ENCODE measurements at regions not wholly inside any gene's neighbourhood (a gene's known extent, or its start where the extent isn't known, plus 50 kb on each side); places are given as distances from the start of the nearest gene placed in this dataset.

- Histone ChIP-seq H2AFZ (ENCODE audit: low read length) (no peak overlapping the region), H3K27ac (ENCODE audit: low read length) (no peak overlapping the region), H3K9me2 (replicated peaks; ENCODE audit: insufficient read depth, low read length) (no peaks in the 10 kb centered on the region), H3K79me2 (ENCODE audit: low read length) (no peaks in the 10 kb centered on the region), H3K4me2 (ENCODE audit: low read depth, low read length, poor library complexity, severe bottlenecking) (no peak overlapping the region), H3K36me3 (ENCODE audit: insufficient read depth, low read length) (no peaks in the 10 kb centered on the region), H4K20me1 (ENCODE audit: insufficient read depth, low read depth, low read length) (no peaks in the 10 kb centered on the region), H3K4me1 (ENCODE audit: low read length) (no peaks in the 10 kb centered on the region), H3K9me3 (ENCODE audit: low read length) (0 out of 2 replicates have a peak, but pooled peaks cover under 1% of the 10 kb centered on the region), H3K9ac (ENCODE audit: low read length) (no peak overlapping the region), H3K27me3 (ENCODE audit: low read length) (no peaks in the 10 kb centered on the region; the same call in 1 of the 2 replicates), H3K4me3 (ENCODE audit: low read length) (no peak overlapping the region)
- peak; percentile 19 for DNase-seq
Observed at GRCh38 chr7:157061979-157062378, 51.5 kb upstream of the MNX1 start.

DNA sequence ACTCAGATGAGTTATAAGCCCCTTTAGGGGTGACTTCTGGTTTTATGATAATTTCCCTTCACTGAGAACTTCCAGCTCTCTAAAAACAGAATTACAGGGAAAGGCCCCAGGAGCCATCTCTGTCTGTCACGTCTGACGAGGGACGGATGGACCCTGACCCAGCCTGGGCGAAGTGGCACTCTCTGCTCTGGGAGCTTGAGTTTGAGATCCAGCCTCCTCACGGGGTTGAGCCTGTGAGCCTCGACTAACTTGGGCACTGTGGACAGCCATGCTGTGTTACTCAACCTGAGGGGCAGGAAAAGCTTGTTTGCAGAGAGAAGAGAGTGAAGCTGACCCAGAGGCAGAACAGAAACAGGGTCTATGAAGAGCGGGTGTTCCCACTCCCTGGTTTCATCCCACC lies 54.6 kb upstream of the MNX1 start:
- Histone ChIP-seq H3K4me3 (ENCODE audit: low read length) (no peak overlapping the region), H3K4me2 (ENCODE audit: low read depth, low read length, poor library complexity, severe bottlenecking) (no peak overlapping the region), H4K20me1 (ENCODE audit: insufficient read depth, low read depth, low read length) (no peaks in the 10 kb centered on the region), H3K4me1 (ENCODE audit: low read length) (no peaks in the 10 kb centered on the region), H3K79me2 (ENCODE audit: low read length) (no peaks in the 10 kb centered on the region), H3K9me3 (ENCODE audit: low read length) (0 out of 2 replicates have a peak, but pooled peaks cover 3% of the 10 kb centered on the region), H3K36me3 (ENCODE audit: insufficient read depth, low read length) (no peaks in the 10 kb centered on the region), H3K9me2 (replicated peaks; ENCODE audit: insufficient read depth, low read length) (no peaks in the 10 kb centered on the region), H3K9ac (ENCODE audit: low read length) (no peak overlapping the region), H3K27me3 (ENCODE audit: low read length) (no peaks in the 10 kb centered on the region; the same call in 1 of the 2 replicates), H3K27ac (ENCODE audit: low read length) (no peak overlapping the region), H2AFZ (ENCODE audit: low read length) (no peak overlapping the region)
- no peak for DNase-seq

- Histone ChIP-seq H3K9me3 (ENCODE audit: low read length) (no peaks in the 10 kb centered on the region), H3K4me2 (ENCODE audit: low read depth, low read length, poor library complexity, severe bottlenecking) (no peak overlapping the region), H3K27ac (ENCODE audit: low read length) (no peak overlapping the region), H3K4me1 (ENCODE audit: low read length) (no peaks in the 10 kb centered on the region), H3K27me3 (ENCODE audit: low read length) (peaks cover 5% of the 10 kb centered on the region; the same call in 1 of the 2 replicates), H3K9ac (ENCODE audit: low read length) (no peak overlapping the region), H3K36me3 (ENCODE audit: insufficient read depth, low read length) (no peaks in the 10 kb centered on the region), H3K79me2 (ENCODE audit: low read length) (no peaks in the 10 kb centered on the region), H3K9me2 (replicated peaks; ENCODE audit: insufficient read depth, low read length) (no peaks in the 10 kb centered on the region), H2AFZ (ENCODE audit: low read length) (no peak overlapping the region), H4K20me1 (ENCODE audit: insufficient read depth, low read depth, low read length) (no peaks in the 10 kb centered on the region), H3K4me3 (ENCODE audit: low read length) (no peak overlapping the region)
- no peak for DNase-seq
Observed at GRCh38 chr7:157072361-157072760, 61.9 kb upstream of the MNX1 start.

- Histone ChIP-seq H3K9me2 (replicated peaks; ENCODE audit: insufficient read depth, low read length) (no peaks in the 10 kb centered on the region), H3K4me1 (ENCODE audit: low read length) (no peaks in the 10 kb centered on the region), H3K79me2 (ENCODE audit: low read length) (no peaks in the 10 kb centered on the region), H3K4me3 (ENCODE audit: low read length) (no peak overlapping the region), H3K9me3 (ENCODE audit: low read length) (no peaks in the 10 kb centered on the region), H4K20me1 (ENCODE audit: insufficient read depth, low read depth, low read length) (no peaks in the 10 kb centered on the region), H3K27me3 (ENCODE audit: low read length) (peaks cover 5% of the 10 kb centered on the region; the same call in 1 of the 2 replicates), H2AFZ (ENCODE audit: low read length) (no peak overlapping the region), H3K9ac (ENCODE audit: low read length) (no peak overlapping the region), H3K36me3 (ENCODE audit: insufficient read depth, low read length) (no peaks in the 10 kb centered on the region), H3K4me2 (ENCODE audit: low read depth, low read length, poor library complexity, severe bottlenecking) (no peak overlapping the region), H3K27ac (ENCODE audit: low read length) (no peak overlapping the region)
- DNase-seq: peak; percentile 24
Observed at GRCh38 chr7:157073335-157073734, 62.9 kb upstream of the MNX1 start.

DNA sequence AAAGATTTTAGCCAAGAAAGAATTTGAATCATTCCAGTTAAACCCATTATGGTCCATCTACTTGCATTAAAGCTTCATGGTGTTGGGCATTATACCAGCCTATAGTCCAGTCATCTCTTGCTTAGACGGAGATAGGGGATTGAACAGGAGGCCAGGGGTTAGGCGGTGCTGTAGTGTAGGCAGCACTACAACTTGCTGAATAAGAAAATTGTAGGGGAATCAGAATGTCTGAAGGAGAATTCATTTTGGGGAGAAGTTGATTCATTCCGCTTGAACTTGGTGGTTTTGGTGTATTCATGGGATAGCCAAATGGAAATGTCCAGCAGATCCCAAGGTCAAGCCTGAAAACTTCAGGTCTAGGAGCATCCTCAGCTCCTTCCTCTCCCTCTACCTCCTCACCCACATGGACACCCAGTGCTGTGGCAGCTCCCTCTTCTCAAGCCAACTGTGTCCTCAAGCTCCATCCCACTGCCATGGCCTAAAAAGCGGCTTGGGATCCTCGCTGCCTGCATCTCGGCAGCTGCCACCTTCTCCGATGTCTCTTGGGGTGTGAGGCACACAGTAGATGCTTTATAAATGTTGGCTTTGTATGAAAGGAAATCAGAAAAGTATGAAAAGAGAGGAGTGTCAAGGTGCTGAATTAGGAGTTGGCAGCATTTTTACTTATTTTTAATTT lies 63.6 kb upstream of the MNX1 start:
- Histone ChIP-seq H4K20me1 (ENCODE audit: insufficient read depth, low read depth, low read length) (no peaks in the 10 kb centered on the region), H3K9ac (ENCODE audit: low read length) (no peak overlapping the region), H2AFZ (ENCODE audit: low read length) (no peak overlapping the region), H3K27ac (ENCODE audit: low read length) (no peak overlapping the region), H3K9me2 (replicated peaks; ENCODE audit: insufficient read depth, low read length) (no peaks in the 10 kb centered on the region), H3K4me2 (ENCODE audit: low read depth, low read length, poor library complexity, severe bottlenecking) (no peak overlapping the region), H3K4me1 (ENCODE audit: low read length) (no peaks in the 10 kb centered on the region), H3K4me3 (ENCODE audit: low read length) (no peak overlapping the region), H3K79me2 (ENCODE audit: low read length) (no peaks in the 10 kb centered on the region), H3K27me3 (ENCODE audit: low read length) (peaks cover 5% of the 10 kb centered on the region; the same call in 1 of the 2 replicates), H3K9me3 (ENCODE audit: low read length) (no peaks in the 10 kb centered on the region), H3K36me3 (ENCODE audit: insufficient read depth, low read length) (no peaks in the 10 kb centered on the region)
- DNase-seq: peak; percentile 28

DNA sequence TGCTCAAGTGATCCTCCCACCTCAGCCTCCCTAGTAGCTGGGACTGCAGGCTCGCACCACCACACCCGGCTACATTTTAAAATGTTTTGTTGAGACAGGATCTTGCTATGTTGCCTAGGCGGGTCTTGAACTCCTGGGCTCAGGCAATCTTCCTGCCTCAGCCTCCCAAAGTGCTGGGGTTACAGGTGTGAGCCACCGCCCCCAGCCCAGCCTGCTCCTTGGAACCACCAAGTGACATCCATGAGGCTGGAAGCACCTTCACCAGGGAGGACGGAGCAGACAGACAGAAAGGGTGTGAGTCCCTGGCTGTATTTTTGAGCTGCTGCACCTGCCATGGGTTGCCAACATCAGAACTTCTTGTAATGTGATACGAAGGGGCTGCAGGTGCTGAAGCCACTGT lies 62.3 kb upstream of the UBE3C start:
- H3K27ac ChIP-seq (ENCODE audit: low read length): no peak overlapping the region
- H3K4me2 ChIP-seq (ENCODE audit: low read depth, low read length, poor library complexity, severe bottlenecking): no peak overlapping the region
- H3K4me3 ChIP-seq (ENCODE audit: low read length): no peak overlapping the region
- no peak for DNase-seq
- no peaks in the 10 kb centered on the region for H3K79me2 ChIP-seq (ENCODE audit: low read length)
- H3K4me1 ChIP-seq (ENCODE audit: low read length): no peaks in the 10 kb centered on the region
- no peaks in the 10 kb centered on the region for H3K9me2 ChIP-seq (replicated peaks; ENCODE audit: insufficient read depth, low read length)
- no peaks in the 10 kb centered on the region for H4K20me1 ChIP-seq (ENCODE audit: insufficient read depth, low read depth, low read length)
- H3K36me3 ChIP-seq (ENCODE audit: insufficient read depth, low read length): no peaks in the 10 kb centered on the region
- H3K9ac ChIP-seq (ENCODE audit: low read length): no peak overlapping the region
- peaks cover 3% of the 10 kb centered on the region; the same call in 1 of the 2 replicates for H3K27me3 ChIP-seq (ENCODE audit: low read length)
- H2AFZ ChIP-seq (ENCODE audit: low read length): no peak overlapping the region
- H3K9me3 ChIP-seq (ENCODE audit: low read length): no peaks in the 10 kb centered on the region

DNA sequence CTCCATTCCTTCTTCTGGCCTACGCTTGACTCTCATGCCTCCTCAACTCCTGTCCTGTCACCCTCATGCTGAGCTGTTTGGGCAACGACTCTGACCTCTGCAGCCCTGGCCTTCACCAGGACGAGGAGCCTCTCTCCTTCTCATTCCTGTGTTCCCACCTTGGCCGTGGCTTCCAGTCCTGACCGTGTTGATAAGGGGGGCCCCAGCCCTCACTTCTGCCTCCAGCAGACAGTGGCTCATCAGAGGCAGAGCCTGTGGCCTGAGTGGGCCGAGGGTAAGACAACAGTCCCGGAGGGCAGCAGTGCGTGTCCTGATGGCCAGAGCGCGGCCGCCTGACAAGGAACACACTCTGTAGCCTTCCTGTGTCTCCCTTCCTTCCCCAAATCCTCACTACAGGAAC lies 61.7 kb upstream of the UBE3C start:
- Histone ChIP-seq H3K9me2 (replicated peaks; ENCODE audit: insufficient read depth, low read length) (no peaks in the 10 kb centered on the region), H3K27me3 (ENCODE audit: low read length) (no peaks in the 10 kb centered on the region), H4K20me1 (ENCODE audit: insufficient read depth, low read depth, low read length) (no peaks in the 10 kb centered on the region), H3K79me2 (ENCODE audit: low read length) (no peaks in the 10 kb centered on the region), H3K4me1 (ENCODE audit: low read length) (no peaks in the 10 kb centered on the region), H3K9ac (ENCODE audit: low read length) (no peak overlapping the region), H3K4me2 (ENCODE audit: low read depth, low read length, poor library complexity, severe bottlenecking) (no peak overlapping the region), H3K36me3 (ENCODE audit: insufficient read depth, low read length) (no peaks in the 10 kb centered on the region), H2AFZ (ENCODE audit: low read length) (no peak overlapping the region), H3K27ac (ENCODE audit: low read length) (no peak overlapping the region), H3K4me3 (ENCODE audit: low read length) (no peak overlapping the region), H3K9me3 (ENCODE audit: low read length) (no peaks in the 10 kb centered on the region)
- DNase-seq: peak; percentile 17

DNA sequence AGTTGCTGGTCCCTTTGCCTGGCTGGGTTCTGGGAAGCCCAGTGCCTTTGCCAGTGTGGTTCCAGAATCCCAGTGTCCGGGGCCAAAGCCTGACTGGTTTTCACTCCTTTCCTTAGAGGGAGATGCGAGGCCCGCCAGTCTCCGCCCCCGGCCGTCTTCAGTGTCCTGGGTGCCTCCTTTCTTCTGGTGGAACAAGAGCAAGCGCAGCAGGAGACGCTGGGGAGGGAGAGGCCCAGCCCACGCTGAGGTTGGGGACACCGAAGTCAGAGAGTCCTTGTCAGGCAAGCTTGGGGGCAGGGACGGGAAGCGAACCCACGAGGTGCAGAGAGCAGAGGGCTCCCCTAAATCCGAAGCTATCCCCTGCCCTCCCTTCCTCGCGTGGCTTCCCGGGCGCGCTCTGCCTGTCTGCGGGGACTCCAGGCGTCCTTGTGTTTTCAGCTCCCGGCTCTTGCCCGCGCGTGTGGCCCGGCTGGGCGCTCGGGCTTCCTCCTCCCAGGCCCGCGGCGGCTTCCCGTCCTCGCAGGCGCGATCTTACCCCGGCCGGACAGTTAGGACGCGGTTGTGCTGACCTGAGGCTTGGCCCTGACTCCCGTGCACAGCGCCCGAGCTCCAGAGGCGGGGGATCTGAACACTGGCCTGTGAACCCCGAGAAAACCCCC lies 60.6 kb upstream of the UBE3C start:
- no peak overlapping the region for H3K4me3 ChIP-seq (ENCODE audit: low read length)
- no peak overlapping the region for H3K9ac ChIP-seq (ENCODE audit: low read length)
- peak; percentile 33 for DNase-seq
- H3K27ac ChIP-seq (ENCODE audit: low read length): no peak overlapping the region
- no peak overlapping the region for H2AFZ ChIP-seq (ENCODE audit: low read length)
- no peaks in the 10 kb centered on the region for H3K9me2 ChIP-seq (replicated peaks; ENCODE audit: insufficient read depth, low read length)
- no peaks in the 10 kb centered on the region for H3K27me3 ChIP-seq (ENCODE audit: low read length)
- no peaks in the 10 kb centered on the region for H3K9me3 ChIP-seq (ENCODE audit: low read length)
- no peaks in the 10 kb centered on the region for H3K79me2 ChIP-seq (ENCODE audit: low read length)
- H3K36me3 ChIP-seq (ENCODE audit: insufficient read depth, low read length): no peaks in the 10 kb centered on the region
- no peak overlapping the region for H3K4me2 ChIP-seq (ENCODE audit: low read depth, low read length, poor library complexity, severe bottlenecking)
- no peaks in the 10 kb centered on the region for H4K20me1 ChIP-seq (ENCODE audit: insufficient read depth, low read depth, low read length)
- H3K4me1 ChIP-seq (ENCODE audit: low read length): no peaks in the 10 kb centered on the region
